Muscle of back (tissue), 3 donors: ENCODE measurements at regions not wholly inside any gene's neighbourhood (a gene's known extent, or its start where the extent isn't known, plus 50 kb on each side); places are given as distances from the start of the nearest gene placed in this dataset.
A peak's percentile ranks its signal among the peaks of the same experiment; 100 is the strongest.

Experiments used
- DNase-seq, 3 donors: peaks; one replicate each; pipeline versions ENCODE4 v3.0.0 to v3.0.0-alpha.2; 2013

DNA sequence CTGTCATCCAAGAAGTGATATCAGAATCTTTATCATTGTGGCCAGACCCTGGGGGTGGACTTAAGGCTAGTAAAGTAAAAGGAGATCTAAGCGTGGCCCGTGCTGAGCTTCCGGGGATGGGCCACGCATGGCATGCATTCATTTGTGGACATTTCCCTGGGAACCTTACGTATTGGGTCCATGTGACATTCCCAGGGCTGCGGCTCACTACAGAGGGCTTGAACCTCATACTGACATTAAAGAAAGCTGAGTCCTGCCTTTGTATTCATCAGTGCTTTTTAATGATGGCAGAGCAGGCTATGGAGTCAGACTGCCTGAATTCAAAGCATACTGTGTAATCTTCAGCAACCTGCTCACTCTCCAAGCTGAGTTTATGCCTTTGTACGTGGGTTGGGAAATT lies 152.2 kb upstream of the AFDN start:
- no peak for DNase-seq

DNA sequence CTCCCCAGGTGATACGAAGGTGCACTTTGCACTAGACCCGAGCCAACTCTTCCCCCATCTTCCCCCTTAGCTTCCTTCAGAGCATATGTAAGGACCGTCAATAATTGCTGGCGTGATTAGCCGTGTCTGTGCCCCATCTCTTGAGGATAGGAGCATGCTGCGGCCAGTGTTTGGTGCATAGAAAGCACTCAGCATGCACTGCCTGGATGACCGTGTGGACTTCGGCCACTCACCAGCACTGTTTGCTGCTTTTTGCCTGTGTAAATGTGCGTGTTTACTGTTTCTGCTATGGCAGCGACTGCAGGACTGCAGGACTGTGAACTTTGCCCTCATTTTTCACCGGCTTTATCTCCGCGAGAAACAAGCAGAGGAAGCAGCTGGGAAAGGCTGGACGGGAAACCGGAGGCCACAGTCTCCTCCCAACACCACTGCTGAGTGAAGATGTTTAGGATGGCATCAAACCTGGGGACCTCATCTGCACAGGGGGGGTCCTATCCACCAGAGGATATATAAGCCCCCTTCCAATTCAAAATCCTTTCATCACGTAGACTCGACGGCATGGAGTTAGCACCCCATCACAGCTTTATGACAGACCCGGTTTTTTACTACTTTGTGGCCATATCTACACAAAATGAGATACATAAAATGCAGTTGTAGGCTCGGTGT lies 150.6 kb upstream of the AFDN start:
- DNase-seq, result peak in 1 of 3 donors; percentile 72

DNA sequence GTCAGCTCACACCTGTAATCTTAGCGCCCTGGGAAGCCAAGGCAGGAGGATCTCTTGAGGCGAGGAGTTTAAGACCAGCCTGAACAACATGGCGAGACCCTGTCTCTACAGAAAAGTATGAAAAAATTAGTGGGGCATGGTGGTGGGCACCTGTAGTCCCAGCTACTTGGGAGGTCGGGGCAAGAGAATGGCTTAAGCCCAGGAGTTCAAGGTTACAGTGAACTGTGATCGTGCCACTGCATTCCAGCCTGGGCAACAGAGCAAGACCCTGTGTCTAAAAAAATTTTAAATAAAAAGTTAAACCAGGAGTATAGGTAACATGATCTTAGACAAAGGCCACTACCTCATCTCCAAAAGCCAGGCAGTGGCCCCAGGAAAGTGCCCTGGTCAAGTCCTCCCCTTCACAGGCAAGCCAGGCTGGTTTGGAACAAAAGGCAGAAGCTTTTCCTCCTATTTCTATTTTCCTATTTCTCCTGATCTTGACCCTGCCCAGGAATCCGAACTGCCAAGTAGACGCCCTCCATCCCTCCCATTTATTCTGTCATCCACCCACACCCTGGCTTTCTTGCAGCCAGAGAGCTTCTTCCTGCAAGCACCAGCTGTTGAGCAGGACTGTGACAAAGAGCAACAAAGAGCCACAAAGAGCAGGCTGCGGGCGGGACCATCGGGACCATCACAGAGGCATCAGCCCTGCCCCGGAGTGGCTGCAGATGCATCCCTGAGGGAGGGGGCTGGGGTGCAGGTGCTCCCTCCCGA lies 149.9 kb upstream of the AFDN start:
- DNase-seq, result peak in 2 of 3 donors; percentile 46 to 86

DNA sequence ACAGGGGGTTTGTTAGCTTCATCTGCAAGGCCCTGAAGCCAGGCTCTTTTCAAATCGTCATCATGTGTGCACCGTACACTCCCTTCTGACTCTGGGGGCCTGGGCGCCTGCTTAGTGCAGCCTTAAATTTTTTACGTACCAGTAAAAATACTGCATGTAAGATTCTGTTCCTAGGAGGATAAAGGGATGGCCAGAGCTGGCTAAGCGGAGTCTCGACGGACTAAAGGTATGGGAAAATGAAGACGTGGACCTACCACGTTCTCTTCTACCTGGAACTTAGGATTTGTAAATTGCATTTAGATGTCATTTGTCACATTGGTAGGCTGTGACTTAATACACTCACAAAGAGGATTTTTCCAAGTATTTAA lies 149.3 kb upstream of the AFDN start:
- DNase-seq, result no peak

DNA sequence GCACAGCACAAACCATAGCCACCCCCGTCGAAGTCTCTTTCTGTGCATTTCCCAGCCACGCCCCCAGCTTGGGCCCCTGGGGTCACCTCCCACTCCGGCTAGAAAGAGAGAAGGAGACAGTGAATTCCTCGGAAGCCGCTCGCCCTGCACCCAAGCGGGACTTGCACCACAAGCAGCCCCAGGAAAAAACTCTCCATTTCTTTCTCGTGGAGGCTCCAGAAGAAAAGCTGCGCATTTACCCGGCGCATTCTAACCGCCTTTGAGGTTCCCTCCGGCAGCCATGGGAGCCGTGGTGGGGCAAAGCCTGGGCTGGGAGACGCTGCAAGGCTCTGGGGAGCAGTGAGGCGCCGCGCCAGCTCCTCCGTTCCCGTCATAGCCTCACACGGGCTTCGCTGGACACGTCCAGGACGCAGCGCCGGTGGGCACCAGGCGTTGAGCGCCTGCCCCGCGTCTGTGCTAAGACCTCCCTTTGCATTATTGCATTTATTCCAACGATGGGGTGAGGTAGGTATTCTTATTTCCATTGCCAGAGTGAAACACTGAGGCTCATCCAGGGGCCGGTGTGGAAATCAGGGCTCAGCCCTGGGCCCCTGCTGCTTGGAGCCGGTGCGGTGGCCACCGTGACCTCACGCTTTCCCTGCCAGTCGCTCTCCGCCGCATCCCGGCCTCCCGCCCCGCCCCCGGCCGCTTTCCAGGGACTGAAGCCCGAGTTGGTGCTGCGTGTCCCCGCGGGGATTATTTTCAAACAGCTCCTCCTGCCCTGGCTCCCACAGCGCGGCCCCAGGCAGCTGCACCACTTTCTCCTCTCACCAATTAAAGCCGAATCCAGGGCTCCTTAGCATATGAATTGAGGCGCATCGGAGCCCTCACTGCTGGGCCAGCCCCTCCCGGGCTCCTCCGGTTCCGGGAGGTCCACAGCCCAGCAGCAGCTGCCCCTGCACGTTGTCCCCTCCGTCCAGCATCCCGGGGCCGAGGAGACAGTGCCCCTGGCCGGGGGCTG lies 148.3 kb upstream of the AFDN start:
- peak in 1 of 3 donors; percentile 65 for DNase-seq

DNA sequence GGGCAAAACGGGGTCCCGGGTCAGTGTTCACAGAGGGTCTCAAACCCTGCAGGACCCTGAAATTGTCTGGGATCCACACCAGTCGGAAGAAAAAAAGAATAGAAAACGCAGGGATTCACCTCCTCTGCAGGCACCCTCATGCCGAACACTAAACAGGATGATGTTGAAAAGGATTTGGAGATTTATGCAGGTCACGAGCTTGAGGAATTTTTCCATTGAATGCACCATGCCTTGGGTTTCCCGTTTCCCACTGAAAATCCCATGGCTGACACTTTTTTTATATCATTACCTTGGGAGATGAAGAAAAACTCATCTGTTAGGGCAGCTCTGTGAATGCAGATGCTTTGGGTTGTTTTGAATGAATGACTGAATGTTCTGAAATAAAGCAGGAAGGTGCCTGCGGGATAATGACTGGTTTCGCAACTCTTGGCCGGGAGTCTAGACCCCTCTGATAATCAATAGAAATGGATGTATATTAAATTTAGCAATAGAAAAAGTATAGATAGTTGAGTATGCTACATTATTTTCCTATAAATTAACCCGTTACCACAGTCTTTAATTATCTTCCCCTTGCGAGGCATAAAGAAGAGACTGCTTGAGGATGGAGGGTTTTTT lies 147.5 kb upstream of the AFDN start:
- DNase-seq, result peak in 1 of 3 donors; percentile 37

DNA sequence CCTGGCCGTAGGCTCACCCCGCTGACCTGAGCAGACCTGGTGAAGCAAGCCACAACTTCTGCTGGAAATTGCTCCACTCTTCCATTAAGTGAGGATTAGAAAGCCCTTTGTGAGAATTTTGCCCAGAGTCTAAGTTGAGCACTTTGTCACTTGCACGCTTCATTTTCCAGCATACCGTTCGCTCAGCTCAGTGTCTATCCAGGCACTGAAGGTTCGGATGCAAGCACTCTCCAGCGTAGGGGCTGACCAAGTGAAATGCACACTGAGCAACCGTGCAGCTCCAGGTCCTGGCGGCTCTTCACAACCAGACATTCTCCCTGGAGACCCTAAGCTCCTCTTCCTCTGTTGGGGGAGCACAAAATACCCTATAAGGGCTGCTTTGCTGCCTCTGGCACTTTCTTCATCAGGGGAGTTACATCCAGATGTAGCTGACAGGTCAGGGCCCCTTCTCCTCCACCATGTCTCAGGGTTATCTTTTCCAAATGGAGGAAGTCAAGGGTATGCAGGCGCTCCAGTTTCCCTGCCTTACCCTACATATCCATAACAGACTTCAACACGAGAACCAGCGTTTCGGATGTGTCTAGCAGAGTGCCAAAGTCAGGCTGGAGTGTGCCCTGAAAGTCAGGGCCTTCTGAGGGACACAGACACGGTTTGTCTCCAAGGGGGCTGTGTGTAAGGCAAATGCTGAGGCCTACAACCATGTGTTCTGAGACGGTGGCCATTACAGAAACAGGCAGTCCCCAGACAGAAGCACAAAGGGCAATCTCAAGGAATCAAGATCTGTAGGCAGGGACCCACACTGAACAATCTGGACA lies 146.7 kb upstream of the AFDN start:
- DNase-seq, result no peak

DNA sequence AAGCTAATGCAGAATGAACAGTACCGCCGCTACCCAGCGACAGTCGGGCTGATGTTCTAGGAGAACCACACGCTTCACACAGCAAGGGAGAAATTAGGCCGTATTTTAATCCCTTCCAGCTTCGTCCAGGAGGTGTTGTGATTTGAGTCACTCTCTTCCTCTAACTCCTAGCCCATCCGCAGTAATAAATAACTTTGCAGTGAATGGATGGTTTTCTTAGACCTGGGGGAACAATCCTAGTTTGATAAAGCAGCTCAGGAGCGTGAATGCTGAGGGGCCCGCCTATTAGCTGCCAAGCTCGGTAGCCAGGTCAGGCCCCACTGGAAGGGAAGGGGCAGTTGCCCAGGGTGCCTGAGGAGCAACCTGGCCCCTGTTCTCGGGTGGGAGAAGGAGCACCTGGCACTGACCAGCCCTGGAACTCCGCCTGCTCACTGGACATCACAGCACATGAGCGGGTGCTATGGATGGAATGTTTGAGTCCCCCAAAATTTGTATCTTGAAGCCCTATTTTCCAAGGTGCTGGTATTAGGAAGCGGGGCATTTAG lies 146.0 kb upstream of the AFDN start:
- no peak for DNase-seq

DNA sequence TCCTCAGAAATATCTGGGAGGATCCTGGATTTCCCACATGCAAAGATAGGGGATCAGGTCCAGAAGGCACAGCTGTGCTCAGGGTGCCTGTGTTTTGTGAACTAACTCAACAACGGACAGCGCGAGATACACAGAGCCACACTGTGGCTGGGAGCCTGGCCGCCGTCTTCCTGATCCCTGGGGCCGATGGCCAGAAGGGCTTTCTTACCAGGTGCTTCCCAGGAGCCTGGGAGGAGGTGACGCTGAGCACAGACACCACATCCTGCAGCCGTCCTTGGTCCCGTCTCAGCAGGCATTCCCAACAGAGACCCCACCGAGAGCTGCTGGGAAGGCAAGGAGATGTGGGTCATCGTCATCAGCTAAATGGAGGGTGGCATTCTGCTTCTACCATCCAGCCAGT lies 144.6 kb upstream of the AFDN start:
- DNase-seq, result no peak

DNA sequence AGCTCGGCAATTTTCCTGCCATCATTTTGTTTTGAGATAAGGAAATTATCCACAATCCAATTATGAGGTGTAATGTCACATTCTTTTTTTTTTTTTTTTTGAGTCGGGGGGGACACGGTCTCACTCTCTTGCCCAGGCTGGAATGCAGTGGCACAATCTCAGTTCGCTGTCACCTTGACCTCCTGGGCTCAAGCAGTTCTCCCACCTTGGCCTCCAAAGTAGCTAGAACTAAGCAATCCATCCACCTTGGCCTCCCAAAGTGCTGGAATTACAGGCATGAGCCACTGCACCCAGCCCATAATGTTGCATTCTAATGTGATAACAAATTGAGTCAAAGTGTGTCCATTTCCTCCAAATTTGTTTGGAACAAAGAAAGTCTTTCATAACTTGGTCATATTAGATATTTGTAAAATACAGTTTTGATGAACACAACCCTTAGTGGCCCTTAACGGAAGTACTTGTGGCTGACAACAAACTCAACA lies 144.1 kb upstream of the AFDN start:
- no peak for DNase-seq

DNA sequence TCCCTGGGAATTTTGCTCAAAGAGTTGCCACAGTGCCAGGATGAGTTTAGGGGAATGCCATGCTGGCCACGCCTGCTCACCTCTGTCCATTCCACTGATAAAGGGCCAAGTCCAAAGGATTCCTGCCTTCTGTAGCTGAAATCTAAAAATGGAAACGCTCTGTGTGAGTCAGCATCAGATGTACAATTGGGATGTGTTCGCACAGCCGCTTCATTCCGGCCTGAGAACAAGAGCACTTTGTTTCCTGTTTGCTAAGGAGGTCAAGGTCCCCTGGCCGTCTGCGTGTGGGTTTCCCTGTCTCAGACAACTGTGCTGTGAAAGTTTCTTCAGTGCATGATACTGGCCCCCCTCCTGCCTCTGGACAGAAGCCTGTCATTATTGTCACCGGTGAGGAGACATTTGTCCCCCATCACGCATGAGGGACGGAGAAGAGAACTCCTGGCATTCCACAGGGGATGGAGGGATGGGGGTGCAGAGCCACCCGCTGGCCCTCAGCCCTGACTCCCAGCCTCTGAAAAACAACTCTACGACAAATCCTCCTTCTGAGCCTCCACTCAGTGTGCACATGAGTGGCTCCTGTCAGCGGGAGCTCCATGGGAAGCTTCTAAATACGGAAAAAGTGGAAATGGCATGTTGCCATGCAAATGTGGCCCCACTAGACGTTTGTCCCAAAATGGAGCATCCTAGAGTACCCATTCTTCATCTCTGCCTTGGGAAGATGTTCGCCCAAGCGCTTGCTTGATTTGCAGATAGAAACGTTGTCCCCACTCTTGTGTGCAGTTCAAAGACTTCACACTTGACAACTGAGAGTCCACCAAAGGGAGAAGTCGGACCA lies 143.5 kb upstream of the AFDN start:
- DNase-seq, result peak in 2 of 3 donors; percentile 41 to 81

DNA sequence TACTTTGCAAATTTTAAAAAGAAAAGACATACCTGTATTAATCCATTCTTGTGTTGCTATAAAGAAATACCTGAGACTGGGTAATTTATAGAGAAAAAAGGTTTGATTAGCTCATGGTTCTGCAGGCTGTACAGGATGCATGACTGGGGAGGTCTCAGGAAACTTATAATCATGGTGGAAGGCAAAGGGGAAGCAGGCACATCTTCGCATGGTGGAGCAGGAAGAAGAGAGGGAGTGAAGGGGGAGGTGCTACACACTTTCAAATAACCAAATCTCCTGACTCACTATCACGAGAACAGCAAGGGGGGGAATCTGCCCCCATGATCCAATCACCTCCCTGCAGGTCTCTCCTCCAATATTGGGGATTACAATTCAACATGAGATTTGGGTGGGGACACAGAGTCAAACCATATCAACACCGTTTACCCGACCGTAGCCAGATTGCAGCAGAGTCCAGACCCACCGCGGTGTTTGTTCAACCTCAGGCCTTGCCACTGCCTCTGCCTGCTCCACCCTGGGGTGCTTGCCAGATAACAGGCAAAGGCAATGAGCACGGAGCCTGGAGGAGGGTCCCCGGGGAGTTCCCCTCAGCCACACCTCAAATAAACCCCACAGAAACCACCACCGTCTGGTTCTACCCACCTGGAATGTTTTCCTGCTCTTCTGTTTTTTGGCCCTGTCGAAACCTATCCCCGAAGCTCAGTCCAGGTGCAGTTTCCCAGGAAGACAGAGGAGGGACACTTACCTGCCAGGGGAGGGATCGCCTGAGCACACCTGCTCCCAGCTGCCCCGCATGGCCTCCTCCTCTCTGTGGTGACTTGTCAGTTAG lies 142.2 kb upstream of the AFDN start:
- no peak for DNase-seq

DNA sequence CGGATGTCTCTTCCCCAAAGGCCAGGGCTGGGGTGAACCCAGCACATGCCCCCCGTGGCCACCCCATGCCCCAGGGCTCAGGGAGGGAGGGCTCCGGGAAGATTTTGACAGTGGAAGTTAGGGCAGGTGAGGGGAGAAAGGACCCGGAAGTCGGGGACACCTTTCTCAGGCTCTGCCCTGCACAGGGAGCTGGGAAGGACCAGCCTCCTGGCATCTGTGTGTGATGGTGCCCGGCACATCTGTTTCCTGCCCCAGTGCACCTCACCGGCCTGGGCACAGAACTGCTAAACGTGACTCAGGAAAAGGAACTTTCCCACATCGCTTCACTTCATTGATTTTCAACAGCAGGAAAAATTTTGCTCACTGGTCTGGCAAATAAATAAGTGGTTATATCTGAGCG lies 141.1 kb upstream of the AFDN start:
- no peak for DNase-seq

DNA sequence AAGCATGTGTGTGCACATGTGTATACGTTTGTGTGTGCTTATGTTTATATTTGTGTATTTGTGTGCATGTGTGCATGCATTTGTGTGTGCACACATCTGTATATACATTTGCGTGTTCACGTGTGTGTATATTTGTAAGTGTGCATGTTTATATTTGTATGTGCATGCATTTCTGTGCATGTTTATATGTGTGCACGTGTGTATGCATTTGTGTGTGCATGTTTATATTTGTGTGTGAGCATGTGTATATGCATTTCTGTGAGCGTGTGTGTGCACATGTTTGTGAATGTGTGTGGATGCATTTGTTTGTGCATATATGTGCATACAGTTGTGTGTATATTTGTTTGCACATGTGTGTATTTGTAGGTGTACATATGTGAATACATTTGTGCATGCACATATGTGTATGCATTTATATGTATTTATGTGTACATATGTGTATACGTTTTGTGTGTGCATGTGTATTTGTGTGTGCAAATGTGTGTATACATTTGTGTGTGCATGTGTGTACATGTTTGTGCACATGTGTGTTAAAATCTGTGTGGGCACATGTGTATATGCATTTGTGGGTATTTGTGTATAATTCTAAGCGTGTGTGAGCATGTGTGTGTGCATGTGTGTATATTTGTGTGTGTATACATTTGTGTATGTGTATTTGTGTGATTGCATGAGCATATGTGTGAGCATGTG lies 140.4 kb upstream of the AFDN start:
- no peak for DNase-seq

DNA sequence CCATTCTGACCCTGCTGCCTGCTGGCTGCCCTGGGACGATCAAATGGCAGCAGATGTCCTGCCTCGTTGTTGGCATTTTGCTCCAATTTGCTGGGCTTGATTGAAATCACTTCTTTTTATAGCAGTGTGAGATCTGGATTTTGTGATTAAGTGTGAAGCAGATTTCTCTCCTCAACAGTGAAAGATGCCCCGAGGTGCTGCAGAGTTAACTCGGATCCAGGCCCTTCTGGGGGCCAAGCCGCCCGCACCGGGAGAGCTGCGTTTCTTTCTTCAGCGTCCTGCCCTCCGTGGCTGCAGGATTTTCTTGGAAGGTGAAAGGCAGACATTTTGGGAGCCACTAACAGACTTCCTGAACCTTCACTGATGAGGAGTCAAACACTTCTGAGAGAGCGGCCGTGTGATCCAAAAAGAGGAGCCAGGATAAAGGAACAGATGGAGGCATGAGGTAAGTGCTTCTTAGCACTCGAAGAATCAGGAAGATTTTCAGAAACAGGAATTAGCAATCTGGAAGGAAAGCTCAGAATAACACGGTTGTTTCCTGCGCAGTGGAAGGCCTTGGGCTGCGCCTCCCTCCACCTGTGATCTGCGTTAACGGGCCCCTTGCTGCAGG lies 139.5 kb upstream of the AFDN start:
- no peak for DNase-seq

DNA sequence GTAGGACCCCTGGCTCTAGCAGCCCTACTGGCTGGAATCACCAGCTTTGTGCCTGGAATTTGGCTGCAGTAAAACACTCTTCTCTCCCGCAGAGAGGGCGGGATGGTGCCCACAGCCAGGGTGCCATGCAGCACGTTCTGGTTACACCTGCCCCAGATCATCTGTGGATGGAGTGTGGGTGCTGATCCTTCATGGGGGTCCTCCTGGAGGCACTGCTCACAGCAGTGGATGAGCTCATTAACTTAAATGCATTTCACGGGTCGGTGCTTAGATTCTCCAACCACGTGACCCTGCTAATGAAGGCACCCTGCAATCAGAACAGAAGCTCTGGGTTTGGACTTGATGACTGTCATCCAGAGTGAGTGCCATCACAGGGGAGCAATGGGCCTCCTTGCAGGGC lies 138.6 kb upstream of the AFDN start:
- DNase-seq, result no peak

DNA sequence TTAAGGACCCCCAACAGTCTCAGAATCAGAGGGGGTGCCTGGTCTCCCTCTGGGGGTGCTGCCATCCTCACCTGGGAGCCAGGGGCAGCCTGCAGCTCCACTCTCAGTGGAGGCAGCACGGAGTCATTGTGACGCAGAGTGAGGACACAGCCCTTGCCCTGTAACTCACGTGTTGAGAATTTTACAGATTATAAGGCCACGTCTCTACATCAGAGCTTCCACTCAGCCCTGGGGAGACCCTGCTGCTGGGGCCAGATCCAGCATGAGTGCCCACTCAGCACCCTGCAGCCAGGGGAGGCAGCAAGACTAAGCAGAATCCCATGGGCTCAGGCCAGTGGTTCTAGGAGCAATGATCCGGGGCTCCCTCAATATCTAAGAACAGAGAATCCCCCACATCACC lies 137.4 kb upstream of the AFDN start:
- DNase-seq, result no peak

DNA sequence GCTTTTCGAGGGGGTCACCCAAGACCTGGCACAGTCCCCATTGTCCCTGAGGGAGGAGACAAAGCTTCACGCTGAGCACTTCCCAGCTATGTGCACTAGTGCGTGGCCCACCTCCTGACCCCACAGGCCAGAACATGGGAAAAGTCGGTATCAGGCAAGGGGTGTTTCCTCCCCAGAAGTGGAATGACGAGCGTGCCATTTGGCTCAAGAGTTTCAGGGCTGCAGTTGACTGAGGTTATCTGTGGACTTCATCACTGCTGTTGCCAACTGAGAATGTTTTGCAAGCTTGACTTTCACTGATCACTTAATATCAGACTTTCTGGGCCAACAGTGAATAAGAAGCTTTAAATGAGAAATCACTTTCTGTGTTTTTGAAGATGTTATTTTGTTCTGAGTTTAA lies 137.0 kb upstream of the AFDN start:
- no peak for DNase-seq
